Ishikawa (cell line): ENCODE measurements at regions not wholly inside any gene's neighbourhood (a gene's known extent, or its start where the extent isn't known, plus 50 kb on each side); places are given as distances from the start of the nearest gene placed in this dataset.

ENCODE experiments used
- CEBPB ChIP-seq: IDR thresholded peaks from 2 replicates; pipeline ENCODE4 v1.6.1; 2012
- CREB1 ChIP-seq: IDR thresholded peaks from 2 replicates; pipeline ENCODE4 v1.6.1; 2012; ENCODE audit warnings: low read depth
- EGR1 ChIP-seq: IDR thresholded peaks from 2 replicates; pipeline ENCODE4 v1.6.1; 2012
- EP300 ChIP-seq: IDR thresholded peaks from 2 replicates; pipeline ENCODE4 v1.6.1; 2012; ENCODE audit warnings: borderline replicate concordance
- FOXM1 ChIP-seq: IDR thresholded peaks from 2 replicates; pipeline ENCODE4 v1.6.1; 2012; ENCODE audit warnings: low read depth, borderline replicate concordance
- MAX ChIP-seq: IDR thresholded peaks from 2 replicates; pipeline ENCODE4 v1.6.1; 2012
- NFIC ChIP-seq: IDR thresholded peaks from 2 replicates; pipeline ENCODE4 v1.6.1; 2012
- RAD21 ChIP-seq: IDR thresholded peaks from 2 replicates; pipeline ENCODE4 v1.6.1; 2012; ENCODE audit warnings: low read depth
- REST ChIP-seq: IDR thresholded peaks from 2 replicates; pipeline ENCODE4 v1.6.1; 2012; ENCODE audit warnings: low read depth, mild to moderate bottlenecking
- TAF1 ChIP-seq: IDR thresholded peaks from 2 replicates; pipeline ENCODE4 v1.6.1; 2012; ENCODE audit warnings: low read depth, mild to moderate bottlenecking
- TCF12 ChIP-seq: IDR thresholded peaks from 2 replicates; pipeline ENCODE4 v1.6.1; 2012; ENCODE audit warnings: low read depth
- TEAD4 ChIP-seq: IDR thresholded peaks from 2 replicates; pipeline ENCODE4 v1.6.1; 2012
- USF1 ChIP-seq: IDR thresholded peaks from 2 replicates; pipeline ENCODE4 v1.6.1; 2012
- YY1 ChIP-seq: IDR thresholded peaks from 2 replicates; pipeline ENCODE4 v1.6.1; 2012; ENCODE audit warnings: low read depth
- ZBTB7A ChIP-seq: IDR thresholded peaks from 2 replicates; pipeline ENCODE4 v1.6.1; 2012; ENCODE audit warnings: low read depth

- TF ChIP-seq TAF1 (no peak), CREB1 (no peak), CEBPB (no peak), EP300 (no peak), TEAD4 (no peak), MAX (no peak)
These were observed 183.9 kb downstream of the FOXA2 start for GRCh38 chr20:22400440-22400839.

- no peak for TF ChIP-seq TEAD4
- TF ChIP-seq TAF1: no peak
- no peak for TF ChIP-seq YY1
- no peak for TF ChIP-seq MAX
- TF ChIP-seq REST: no peak
- TF ChIP-seq TCF12: no peak
- no peak for TF ChIP-seq FOXM1
- no peak for TF ChIP-seq CEBPB
- no peak for TF ChIP-seq NFIC
- no peak for TF ChIP-seq CREB1
- TF ChIP-seq EP300: no peak
- no peak for TF ChIP-seq RAD21
- TF ChIP-seq EGR1: no peak
- TF ChIP-seq USF1: no peak
- TF ChIP-seq ZBTB7A: no peak
These were observed 189.8 kb downstream of the FOXA2 start for GRCh38 chr20:22394583-22394982.

DNA sequence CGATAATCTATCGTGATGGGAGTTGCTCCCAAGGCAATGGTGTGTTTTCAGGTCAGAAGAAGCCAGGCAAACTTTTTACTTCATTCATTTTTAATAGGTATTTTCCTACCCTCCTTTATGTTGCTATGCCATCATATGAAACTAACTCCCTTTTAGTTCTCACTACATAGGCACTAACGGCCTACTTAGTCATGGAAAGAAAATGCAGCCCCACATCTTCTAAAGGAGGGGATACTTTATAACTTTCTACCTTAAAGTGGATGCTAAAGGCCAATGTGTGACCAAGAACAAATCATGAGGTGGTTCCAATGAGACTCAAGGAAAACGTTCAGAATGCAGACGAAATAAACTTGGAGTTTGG is 193.8 kb downstream of the FOXA2 start:
- TF ChIP-seq ZBTB7A: no peak
- no peak for TF ChIP-seq TAF1
- TF ChIP-seq RAD21: no peak
- TF ChIP-seq USF1: no peak
- no peak for TF ChIP-seq TCF12
- no peak for TF ChIP-seq NFIC
- no peak for TF ChIP-seq MAX
- no peak for TF ChIP-seq EP300
- no peak for TF ChIP-seq EGR1
- no peak for TF ChIP-seq REST

- TF ChIP-seq REST: no peak
- TF ChIP-seq FOXM1: no peak
- TF ChIP-seq NFIC: no peak
- TF ChIP-seq ZBTB7A: no peak
- no peak for TF ChIP-seq MAX
- TF ChIP-seq RAD21: no peak
These were observed 194.4 kb downstream of the FOXA2 start for GRCh38 chr20:22389836-22390542.
